GM19324 (cell line): ENCODE measurements at regions not wholly inside any gene's neighbourhood (a gene's known extent, or its start where the extent isn't known, plus 50 kb on each side); places are given as distances from the start of the nearest gene placed in this dataset.
A peak's percentile ranks its signal among the peaks of the same experiment; 100 is the strongest.
"Not testable (repeated sequence)": the region's sequence is repeated elsewhere in the genome, so short reads cannot be mapped to it uniquely, and the experiment has no call there.

Experiments used
- ATAC-seq: cut with Tn5 transposase; IDR thresholded peaks from one replicate; pipeline ENCODE4 v1.9.1; 2021; ENCODE audit warnings: mild to moderate bottlenecking, moderate library complexity; ENCODE audit not compliant: unreplicated experiment, low FRiP score

GRCh38 chr10:78644550-78644949 lies 424.2 kb upstream of the ZMIZ1 start:
- ATAC-seq, result no peak

DNA sequence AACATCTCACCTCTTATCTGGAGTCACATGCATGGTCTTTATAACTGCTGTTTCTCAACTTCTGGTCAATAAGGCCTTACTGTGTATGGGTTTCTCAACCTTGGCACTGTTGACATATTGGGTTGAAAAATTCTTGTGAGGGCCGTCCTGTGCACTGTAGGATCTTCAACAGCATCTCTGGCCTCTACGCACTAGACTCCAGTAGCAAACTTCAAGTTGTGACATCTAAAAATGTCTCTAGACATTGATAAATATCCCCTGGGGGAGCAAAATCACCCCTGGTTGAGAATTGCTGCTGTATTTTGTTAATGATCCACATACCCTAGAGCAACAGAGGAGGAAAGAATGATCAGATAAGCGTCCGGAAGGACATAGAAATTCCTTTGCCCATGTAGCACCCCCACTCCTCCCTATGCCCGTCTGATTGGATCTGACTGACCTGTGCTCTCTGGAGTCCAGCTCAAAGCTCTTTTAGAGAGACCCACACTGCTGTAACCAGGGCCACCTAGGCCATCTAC lies 423.5 kb upstream of the ZMIZ1 start:
- no peak for ATAC-seq

DNA sequence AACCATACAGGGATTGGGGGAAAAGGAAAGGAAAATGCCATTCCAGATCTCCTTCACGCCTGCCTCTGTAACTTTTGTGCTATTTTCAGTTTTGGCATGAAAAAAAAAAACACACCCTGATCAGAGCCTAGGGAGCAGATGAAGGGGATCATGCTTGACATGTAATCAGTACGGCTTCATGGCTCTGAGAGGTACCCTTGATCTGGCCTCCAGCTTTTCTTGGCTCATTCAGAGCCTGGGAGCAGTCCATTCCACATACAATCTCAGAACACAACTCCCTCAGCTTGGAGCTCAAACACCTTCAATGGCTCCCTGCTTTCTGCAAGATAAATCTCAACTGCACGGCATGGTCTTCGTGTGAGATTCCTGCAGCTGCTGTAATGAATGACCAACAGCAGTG lies 422.8 kb upstream of the ZMIZ1 start:
- no peak for ATAC-seq

DNA sequence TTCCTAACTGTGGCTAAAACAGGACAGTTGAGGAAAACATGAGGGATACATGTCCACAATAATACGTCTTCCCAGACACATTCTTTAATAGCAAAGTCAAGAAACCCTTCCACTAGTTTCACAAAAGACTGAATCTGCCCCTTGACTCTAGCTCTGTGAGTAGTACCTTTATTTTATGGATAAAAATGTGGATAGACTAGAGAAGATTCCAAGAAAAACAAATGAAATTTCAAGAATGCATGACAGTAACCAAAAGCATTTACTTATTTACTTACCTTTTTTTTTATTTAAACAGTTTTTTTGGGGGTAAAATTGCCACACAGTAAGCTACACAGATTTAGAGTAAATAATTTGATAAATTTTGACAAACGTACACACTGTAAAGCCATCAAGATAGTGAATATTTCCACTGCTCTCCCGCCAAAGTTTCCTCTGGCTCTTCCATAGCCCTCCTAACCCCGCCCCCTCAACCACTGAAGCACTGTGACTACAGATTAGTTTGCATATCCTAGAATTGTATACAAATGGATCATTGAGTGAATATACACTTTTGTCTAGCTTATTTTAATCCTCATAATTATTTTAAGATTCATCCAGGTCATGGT lies 420.4 kb upstream of the ZMIZ1 start:
- ATAC-seq, result no peak

DNA sequence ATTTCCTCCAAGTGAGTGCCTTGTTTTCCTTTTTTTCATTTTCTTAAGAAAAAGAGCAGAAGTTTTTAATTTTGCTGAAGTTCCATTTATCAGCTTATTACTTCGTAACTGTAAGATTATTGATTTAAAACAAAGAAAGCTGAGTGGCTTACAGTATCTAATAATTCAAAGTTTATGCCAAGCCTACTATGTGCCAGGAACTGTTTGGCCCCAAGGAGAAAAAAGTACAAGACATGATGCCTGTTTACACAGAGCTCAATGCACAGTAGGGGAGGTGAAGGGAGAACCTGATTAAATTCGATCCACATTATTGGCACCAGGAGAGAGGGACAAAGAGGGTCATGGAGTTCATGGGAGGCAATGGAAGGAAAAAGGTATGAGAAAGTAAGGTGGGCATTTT lies 419.3 kb upstream of the ZMIZ1 start:
- no peak for ATAC-seq

- ATAC-seq, result no peak
Measured at GRCh38 chr10:78650122-78650521, 418.6 kb upstream of the ZMIZ1 start.

GRCh38 chr10:78651287-78651686 lies 417.5 kb upstream of the ZMIZ1 start:
- ATAC-seq, result no peak

DNA sequence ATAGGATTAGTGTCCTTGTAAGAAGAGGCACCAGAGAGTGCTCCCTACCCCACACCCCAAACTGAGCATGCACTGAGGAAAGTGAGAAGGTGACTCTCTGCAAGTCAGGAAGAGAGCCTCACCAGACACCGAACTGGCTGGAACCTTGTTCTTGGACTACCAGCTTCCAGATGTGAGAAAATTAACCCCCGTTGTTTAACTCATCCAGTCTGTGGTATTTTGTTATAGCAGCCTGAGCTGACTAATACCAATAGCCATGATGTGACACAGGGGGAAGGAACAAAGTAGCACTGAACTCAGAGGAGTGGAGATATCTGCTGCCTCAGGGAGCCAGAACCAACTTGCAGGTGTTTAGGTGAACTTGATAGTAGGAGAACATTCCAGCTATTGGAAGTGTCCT lies 415.2 kb upstream of the ZMIZ1 start:
- ATAC-seq, result no peak

DNA sequence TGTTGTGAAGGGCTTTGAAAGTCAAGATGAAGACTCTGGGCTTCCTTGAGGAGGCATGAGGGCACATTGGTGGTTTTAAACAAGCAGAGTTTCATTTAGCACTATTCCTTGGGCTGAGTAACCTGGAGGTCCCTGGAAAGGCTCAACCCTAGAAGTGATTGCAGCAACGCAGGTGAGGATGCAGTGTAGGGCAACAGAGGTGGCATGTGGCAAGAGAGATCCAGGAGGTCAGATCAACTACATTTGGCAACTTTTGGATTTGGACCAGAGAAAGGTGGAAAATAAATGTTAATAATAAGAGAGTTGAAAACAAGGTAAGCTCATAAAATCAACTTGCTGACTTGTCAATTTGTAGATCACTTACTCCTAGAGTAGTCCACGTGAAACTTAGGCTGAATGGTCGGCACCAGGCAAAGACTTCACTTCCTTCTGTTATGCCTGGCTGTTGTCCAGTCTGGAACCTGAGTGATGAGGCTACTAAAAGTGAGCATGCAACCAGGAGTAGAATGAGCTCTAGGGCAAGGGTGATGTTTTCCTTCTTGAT lies 414.6 kb upstream of the ZMIZ1 start:
- no peak for ATAC-seq

DNA sequence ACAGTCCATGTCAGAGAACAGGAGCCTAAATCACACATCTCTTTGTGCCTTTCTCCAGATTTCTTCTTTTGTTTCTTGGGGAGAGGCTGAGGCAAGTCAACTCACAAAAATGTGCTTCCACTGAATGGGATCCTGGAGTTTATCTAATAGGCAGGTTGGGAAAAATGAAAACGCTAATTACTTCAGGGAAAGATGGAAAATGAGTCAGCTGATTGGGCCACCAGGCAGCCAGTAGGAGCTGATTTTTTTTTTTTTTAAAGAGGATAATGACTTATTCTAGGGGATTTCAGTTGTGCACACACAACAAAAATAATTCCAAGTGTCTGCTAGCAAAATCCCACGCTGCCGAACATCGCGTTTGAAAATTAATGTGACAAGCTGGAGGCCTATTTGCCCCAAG lies 412.8 kb upstream of the ZMIZ1 start:
- ATAC-seq, result no peak

DNA sequence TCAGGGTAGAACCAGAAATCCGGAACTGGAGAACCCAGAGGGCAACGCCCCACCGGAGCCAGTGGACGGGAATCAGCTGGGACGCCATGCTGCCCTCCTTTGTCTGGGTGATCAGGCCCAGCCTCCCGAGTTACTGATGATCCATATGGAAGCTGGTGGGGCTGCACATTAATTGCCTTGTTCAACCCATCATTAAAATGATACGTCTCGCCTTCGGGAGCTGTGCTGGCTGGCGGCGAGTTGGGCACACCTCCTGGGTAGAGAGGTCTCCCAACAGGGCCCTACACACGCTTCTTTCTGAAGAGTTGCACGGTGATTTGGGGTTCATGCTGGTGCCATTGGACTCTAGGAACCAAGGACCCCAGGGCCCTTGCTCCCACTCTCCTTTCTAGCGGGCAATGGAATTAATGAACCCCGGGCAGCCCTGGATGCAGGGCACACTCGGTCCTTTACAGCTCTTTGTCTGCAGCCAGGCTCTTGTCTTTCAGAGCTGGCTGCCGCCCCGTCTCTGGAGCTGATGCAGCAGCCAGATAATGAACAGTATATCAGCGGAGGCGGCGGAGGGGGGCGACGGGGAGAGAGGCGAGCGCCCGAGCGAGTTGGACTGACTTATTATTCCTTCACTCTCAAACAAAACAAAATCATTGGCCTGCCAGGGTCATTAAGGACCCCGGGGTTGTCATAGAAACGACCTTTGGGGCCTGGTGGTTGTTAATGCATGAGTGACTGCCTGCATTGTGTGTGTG lies 412.2 kb upstream of the ZMIZ1 start:
- ATAC-seq, result no peak

DNA sequence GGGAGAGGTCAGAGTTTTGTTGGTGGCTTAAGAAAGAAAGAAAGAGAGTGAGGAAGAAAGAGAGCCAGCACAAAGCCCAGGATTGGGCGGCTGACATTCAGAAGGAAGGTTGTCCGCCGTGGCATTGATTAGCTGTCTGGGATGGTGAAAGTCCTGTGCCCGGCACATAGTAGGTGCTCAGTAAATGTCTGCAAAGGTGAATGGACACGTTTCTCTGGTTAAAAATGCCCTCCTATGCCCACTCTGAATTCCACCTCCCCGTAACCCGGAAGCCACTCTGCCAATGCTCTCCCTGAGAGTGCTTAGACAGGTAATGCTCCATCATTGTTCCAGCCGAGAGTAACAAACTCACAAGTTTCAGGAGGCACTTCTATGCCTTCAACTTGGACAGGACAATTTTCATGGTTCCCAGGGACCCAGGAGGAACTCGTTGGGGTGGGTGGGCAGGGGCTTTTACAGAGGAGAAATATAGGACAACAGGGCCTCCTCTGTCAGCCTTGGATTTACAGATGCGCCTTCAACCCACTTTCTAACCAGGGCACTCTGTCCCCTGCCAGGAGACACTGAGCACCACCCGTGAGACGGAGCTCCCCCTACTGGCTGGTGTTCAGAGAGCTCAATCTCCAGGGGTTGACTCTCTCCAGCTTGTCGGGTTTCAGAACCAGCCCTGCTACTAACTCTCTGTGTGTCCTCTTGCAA lies 411.5 kb upstream of the ZMIZ1 start:
- ATAC-seq, result no peak

- ATAC-seq, result no peak
Measured at GRCh38 chr10:78657862-78658165, 411.0 kb upstream of the ZMIZ1 start.

GRCh38 chr10:78658645-78659597 lies 409.8 kb upstream of the ZMIZ1 start:
- peak; percentile 65 for ATAC-seq

DNA sequence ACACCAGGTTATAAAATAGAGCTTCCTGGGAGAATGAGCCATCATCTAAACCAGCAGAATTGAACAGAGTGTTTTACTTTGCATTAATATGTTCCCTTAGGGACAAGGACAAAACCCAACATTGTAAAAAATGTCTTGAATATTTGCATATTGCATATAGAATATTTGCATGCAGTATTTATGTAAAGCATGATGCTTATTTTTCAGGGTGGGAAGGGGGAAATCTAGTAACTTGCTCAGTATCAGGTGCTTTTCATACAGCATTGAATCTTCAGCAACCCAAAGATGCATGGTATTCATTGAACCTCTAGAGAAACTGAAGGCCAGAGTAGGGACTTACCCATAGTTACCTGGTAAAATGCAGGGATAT lies 409.2 kb upstream of the ZMIZ1 start:
- ATAC-seq, result no peak

DNA sequence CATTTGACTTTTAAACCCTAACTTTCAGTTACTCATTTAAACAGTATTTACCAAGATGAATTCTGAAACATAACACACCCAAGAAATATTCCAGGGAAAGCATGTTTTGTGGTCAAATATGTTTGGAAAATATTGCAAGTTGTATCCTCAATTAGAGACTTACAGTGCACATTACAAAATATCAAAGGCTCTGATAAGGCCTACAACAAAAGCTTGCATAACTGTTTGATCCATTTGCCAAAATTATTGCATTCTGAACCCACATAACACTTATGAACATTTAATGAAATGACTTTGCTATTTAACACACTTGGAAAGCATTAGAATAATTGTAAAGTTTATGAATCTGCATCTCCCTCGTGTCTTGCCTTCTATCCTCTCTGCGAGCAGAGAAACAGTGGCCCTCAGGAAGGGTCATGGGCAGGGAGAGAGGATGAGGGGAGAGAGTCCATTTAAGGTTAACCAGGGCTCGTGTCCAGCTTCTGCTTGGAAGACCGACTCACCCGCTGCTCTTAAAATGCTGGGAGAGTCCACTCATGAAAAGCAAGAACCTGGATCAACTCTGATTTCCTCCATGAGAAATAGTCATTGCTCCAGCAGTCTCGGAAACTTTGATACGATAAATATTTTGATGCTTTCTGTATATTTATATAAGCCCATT lies 408.2 kb upstream of the ZMIZ1 start:
- no peak for ATAC-seq

GRCh38 chr10:78663721-78664120 lies 405.0 kb upstream of the ZMIZ1 start:
- no peak for ATAC-seq

- no peak for ATAC-seq
Measured at GRCh38 chr10:78664929-78665553, 403.7 kb upstream of the ZMIZ1 start.

DNA sequence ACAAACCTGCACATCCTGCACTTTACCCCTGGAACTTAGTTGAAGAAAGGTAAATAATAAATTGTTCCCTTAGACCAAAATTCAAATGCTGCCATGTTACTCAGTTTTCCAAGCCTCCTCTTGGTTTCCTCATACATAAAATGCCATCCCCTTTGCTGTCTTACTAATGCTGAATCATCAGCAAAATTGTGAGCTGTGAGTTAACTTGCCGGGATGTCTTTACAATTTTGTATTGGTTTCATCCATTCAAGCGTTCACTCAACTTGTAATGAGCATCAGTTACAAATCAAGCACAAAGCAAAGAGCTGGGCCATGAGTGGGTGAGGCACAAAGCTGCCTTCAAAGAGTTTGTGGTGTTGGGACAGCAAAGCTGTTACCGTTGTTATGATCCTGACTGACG lies 395.8 kb upstream of the ZMIZ1 start:
- no peak for ATAC-seq

DNA sequence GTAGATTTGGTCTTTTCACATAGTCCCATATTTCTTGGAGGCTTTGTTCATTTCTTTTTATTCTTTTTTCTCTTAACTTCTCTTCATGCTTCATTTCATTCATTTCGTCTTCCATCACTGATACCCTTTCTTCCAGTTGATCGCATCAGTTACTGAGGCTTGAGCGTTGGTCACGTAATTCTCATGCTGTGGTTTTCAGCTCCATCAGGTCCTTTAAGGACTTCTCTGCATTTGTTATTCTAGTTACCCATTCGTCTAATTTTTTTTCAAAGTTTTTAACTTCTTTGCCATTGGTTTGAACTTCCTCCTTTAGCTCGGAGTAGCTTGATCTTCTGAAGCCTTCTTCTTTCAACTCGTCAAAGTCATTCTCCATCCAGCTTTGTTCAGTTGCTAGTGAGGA lies 387.6 kb upstream of the ZMIZ1 start:
- not testable (repeated sequence) for ATAC-seq
